HEK293T (cell line): ENCODE measurements at regions not wholly inside any gene's neighbourhood (a gene's known extent, or its start where the extent isn't known, plus 50 kb on each side); places are given as distances from the start of the nearest gene placed in this dataset.

ENCODE experiments used
- CTCF ChIA-PET: fragments of 350-600 bp; formaldehyde crosslinking; extraction: SDS; loops from one replicate; lab custom pipeline; 2021; ENCODE audit warnings: antibody characterized with exemption, inconsistent platforms; lab: Yijun Ruan, JAX
- POLR2A ChIA-PET: fragments of 350-600 bp; formaldehyde crosslinking; extraction: SDS; loops from one replicate; lab custom pipeline; 2020; ENCODE audit warnings: antibody characterized with exemption, inconsistent platforms; lab: Yijun Ruan, JAX
- DNase-seq: peaks from one replicate; pipeline ENCODE4 v3.0.0; 2012; ENCODE audit warnings: mixed read lengths; ENCODE audit errors: extremely low spot score
- ARNT ChIP-seq: fragments of 450-650 bp; IDR thresholded peaks from 2 replicates; pipeline ENCODE4 v1.6.1; 2017; ENCODE audit warnings: mild to moderate bottlenecking
- BHLHE40 ChIP-seq: fragments of 450-650 bp; IDR thresholded peaks from 2 replicates; pipeline ENCODE4 v1.6.1; 2016; ENCODE audit warnings: mild to moderate bottlenecking, moderate library complexity, borderline replicate concordance
- CTBP1 ChIP-seq: fragments of 450-650 bp; IDR thresholded peaks from 2 replicates; pipeline ENCODE4 v1.6.1; 2016; ENCODE audit warnings: borderline replicate concordance
- ELF4 ChIP-seq: fragments of 450-650 bp; IDR thresholded peaks from 2 replicates; pipeline ENCODE4 v1.6.1; 2017; ENCODE audit warnings: antibody characterized with exemption
- FOXA1 ChIP-seq: fragments of 450-650 bp; IDR thresholded peaks from 2 replicates; pipeline ENCODE4 v1.6.1; 2016; ENCODE audit warnings: mild to moderate bottlenecking
- FOXK2 ChIP-seq: fragments of 450-650 bp; IDR thresholded peaks from 2 replicates; pipeline ENCODE4 v1.6.1; 2016; ENCODE audit warnings: mild to moderate bottlenecking
- FOXM1 ChIP-seq: fragments of 450-650 bp; IDR thresholded peaks from 2 replicates; pipeline ENCODE4 v1.6.1; 2017; ENCODE audit warnings: mild to moderate bottlenecking, borderline replicate concordance
- HDGF ChIP-seq: fragments of 450-650 bp; IDR thresholded peaks from 2 replicates; pipeline ENCODE4 v1.6.1; 2017; ENCODE audit warnings: antibody characterized with exemption, borderline replicate concordance
- L3MBTL2 ChIP-seq: fragments of 450-650 bp; conservative IDR thresholded peaks from 2 replicates; pipeline ENCODE4 v1.6.1; 2016; ENCODE audit warnings: mild to moderate bottlenecking
- LEF1 ChIP-seq: fragments of 450-650 bp; IDR thresholded peaks from 2 replicates; pipeline ENCODE4 v1.6.1; 2017; ENCODE audit warnings: mild to moderate bottlenecking, borderline replicate concordance
- NFRKB ChIP-seq: fragments of 450-650 bp; IDR thresholded peaks from 2 replicates; pipeline ENCODE4 v1.6.1; 2016; ENCODE audit warnings: mild to moderate bottlenecking, moderate library complexity
- PKNOX1 ChIP-seq: fragments of 450-650 bp; IDR thresholded peaks from 2 replicates; pipeline ENCODE4 v1.6.1; 2016
- SP1 ChIP-seq: fragments of 450-650 bp; IDR thresholded peaks from 2 replicates; pipeline ENCODE4 v1.6.1; 2017
- SUZ12 ChIP-seq: fragments of 450-650 bp; IDR thresholded peaks from 2 replicates; pipeline ENCODE4 v1.6.1; 2016; ENCODE audit warnings: mild to moderate bottlenecking
- TARDBP ChIP-seq: fragments of 450-650 bp; IDR thresholded peaks from 2 replicates; pipeline ENCODE4 v1.6.1; 2016
- ZNF384 ChIP-seq: fragments of 450-650 bp; IDR thresholded peaks from 2 replicates; pipeline ENCODE4 v1.6.1; 2016

- ChIA-PET POLR2A (no interaction called here), CTCF (no interaction called here)
- DNase-seq = no peak
- TF ChIP-seq FOXA1 (no peak), ELF4 (no peak), ZNF384 (no peak), BHLHE40 (no peak), L3MBTL2 (no peak), ARNT (no peak), SUZ12 (no peak), LEF1 (no peak), NFRKB (no peak), SP1 (no peak), FOXK2 (no peak), CTBP1 (no peak), PKNOX1 (no peak), HDGF (no peak), TARDBP (no peak), FOXM1 (no peak)
These were observed 420.8 kb upstream of the IRX4 start for GRCh38 chr5:2303431-2304100.

GRCh38 chr5:2302169-2302568 is 419.4 kb upstream of the IRX4 start:
- CTCF ChIA-PET = no interaction called here
- POLR2A ChIA-PET = no interaction called here
- no peak for DNase-seq
- no peak for TF ChIP-seq ARNT
- no peak for TF ChIP-seq SP1
- no peak for TF ChIP-seq FOXK2
- TF ChIP-seq FOXA1 = no peak
- no peak for TF ChIP-seq SUZ12
- TF ChIP-seq PKNOX1 = no peak
- TF ChIP-seq BHLHE40 = no peak
- TF ChIP-seq CTBP1 = no peak
- no peak for TF ChIP-seq NFRKB
- TF ChIP-seq ZNF384 = no peak
- no peak for TF ChIP-seq TARDBP
- no peak for TF ChIP-seq ELF4

- CTCF ChIA-PET = no interaction called here
- TF ChIP-seq NFRKB (no peak), CTBP1 (no peak), ELF4 (no peak)
- DNase-seq = no peak
- POLR2A ChIA-PET = no interaction called here
These were observed 418.3 kb upstream of the IRX4 start for GRCh38 chr5:2300861-2301574.

GRCh38 chr5:2300421-2300820 is 417.7 kb upstream of the IRX4 start:
- ChIA-PET CTCF (no interaction called here), POLR2A (no interaction called here)
- no peak for DNase-seq
- TF ChIP-seq CTBP1 = no peak
- TF ChIP-seq ARNT = no peak
- TF ChIP-seq ELF4 = no peak
- no peak for TF ChIP-seq FOXM1

- DNase-seq = no peak
- ChIA-PET CTCF (no interaction called here), POLR2A (no interaction called here)
- TF ChIP-seq TARDBP = no peak
- TF ChIP-seq HDGF = no peak
- TF ChIP-seq NFRKB = no peak
- no peak for TF ChIP-seq ARNT
- TF ChIP-seq L3MBTL2 = no peak
- TF ChIP-seq BHLHE40 = no peak
- no peak for TF ChIP-seq SUZ12
- TF ChIP-seq FOXK2 = no peak
- TF ChIP-seq FOXM1 = no peak
- no peak for TF ChIP-seq CTBP1
- no peak for TF ChIP-seq SP1
- TF ChIP-seq FOXA1 = no peak
- TF ChIP-seq ZNF384 = no peak
- TF ChIP-seq ELF4 = no peak
- TF ChIP-seq LEF1 = no peak
- no peak for TF ChIP-seq PKNOX1
These were observed 416.9 kb upstream of the IRX4 start for GRCh38 chr5:2299388-2300220.

- ChIA-PET POLR2A (no interaction called here), CTCF (no interaction called here)
- TF ChIP-seq ZNF384 = no peak
- TF ChIP-seq NFRKB = no peak
- TF ChIP-seq L3MBTL2 = no peak
- DNase-seq = no peak
These were observed 416.1 kb upstream of the IRX4 start for GRCh38 chr5:2298781-2299180.
